ENCODE measurements at regions not wholly inside any gene's neighbourhood (a gene's known extent, or its start where the extent isn't known, plus 50 kb on each side); places are given as distances from the start of the nearest gene placed in this dataset.
"Not testable (repeated sequence)": the region's sequence is repeated elsewhere in the genome, so short reads cannot be mapped to it uniquely, and the experiment has no call there.

GRCh38 chr18:70558371-70558770 lies 269.5 kb downstream of the SOCS6 start:
- no peak for FAIRE-seq

GRCh38 chr18:70554854-70555445 lies 266.1 kb downstream of the SOCS6 start:
- FAIRE-seq: no peak

- FAIRE-seq: no peak
Observed at GRCh38 chr18:70553936-70554260, 265.1 kb downstream of the SOCS6 start.

- FAIRE-seq: no peak
Observed at GRCh38 chr18:70553245-70553935, 264.5 kb downstream of the SOCS6 start.

GRCh38 chr18:70536370-70537062 lies 247.7 kb downstream of the SOCS6 start:
- no peak for FAIRE-seq

GRCh38 chr18:70535041-70535440 lies 246.2 kb downstream of the SOCS6 start:
- FAIRE-seq: no peak

GRCh38 chr18:70525322-70525721 lies 236.5 kb downstream of the SOCS6 start:
- not testable (repeated sequence) for FAIRE-seq

GRCh38 chr18:70523792-70524182 lies 234.9 kb downstream of the SOCS6 start:
- FAIRE-seq: no peak

- FAIRE-seq: no peak
Observed at GRCh38 chr18:70523035-70523791, 234.4 kb downstream of the SOCS6 start.

- FAIRE-seq: no peak
Observed at GRCh38 chr18:70522183-70522680, 233.4 kb downstream of the SOCS6 start.

- FAIRE-seq: no peak
Observed at GRCh38 chr18:70520867-70521266, 232.0 kb downstream of the SOCS6 start.

GRCh38 chr18:70513502-70514171 lies 224.8 kb downstream of the SOCS6 start:
- FAIRE-seq: no peak

GRCh38 chr18:70507970-70508369 lies 219.1 kb downstream of the SOCS6 start:
- no peak for FAIRE-seq

GRCh38 chr18:70506511-70506910 lies 217.7 kb downstream of the SOCS6 start:
- FAIRE-seq: no peak

- FAIRE-seq: no peak
Observed at GRCh38 chr18:70503060-70503459, 214.2 kb downstream of the SOCS6 start.

GRCh38 chr18:70501358-70501757 lies 212.5 kb downstream of the SOCS6 start:
- no peak for FAIRE-seq

- FAIRE-seq: no peak
Observed at GRCh38 chr18:70500748-70501147, 211.9 kb downstream of the SOCS6 start.

- no peak for FAIRE-seq
Observed at GRCh38 chr18:70499218-70499691, 210.4 kb downstream of the SOCS6 start.

GRCh38 chr18:70496353-70497294 lies 207.8 kb downstream of the SOCS6 start:
- FAIRE-seq: no peak

GRCh38 chr18:70494524-70494923 lies 205.7 kb downstream of the SOCS6 start:
- FAIRE-seq: no peak

GRCh38 chr18:70493461-70493860 lies 204.6 kb downstream of the SOCS6 start:
- FAIRE-seq: no peak

All from endometrium (tissue), 2 donors.